SK-N-SH treated with all-trans-retinoic acid at 6 μM for 48 hours (cell line): ENCODE measurements at regions not wholly inside any gene's neighbourhood (a gene's known extent, or its start where the extent isn't known, plus 50 kb on each side); places are given as distances from the start of the nearest gene placed in this dataset.

Experiments used
- ISL1 ChIP-seq: fragments of 250-450 bp; sonication (Bioruptor Pico); IDR thresholded peaks from 2 replicates; pipeline ENCODE4 v2.1.2; 2022; ENCODE audit warnings: mild to moderate bottlenecking, moderate library complexity
- OSR1 ChIP-seq: fragments of 250-450 bp; sonication (Bioruptor Pico); IDR thresholded peaks from 2 replicates; pipeline ENCODE4 v1.8.0; 2022; ENCODE audit warnings: moderate library complexity, mild to moderate bottlenecking, inconsistent platforms
- TCF4 ChIP-seq: fragments of 250-450 bp; sonication (Bioruptor Pico); IDR thresholded peaks from 2 replicates; pipeline ENCODE4 v1.8.0; 2021; ENCODE audit warnings: mild to moderate bottlenecking, moderate library complexity, borderline replicate concordance
- TF ChIP-seq, protein P1 (sequence below): fragments of 250-450 bp; sonication (Bioruptor Pico); IDR thresholded peaks from 2 replicates; pipeline ENCODE4 v1.8.0; 2020; ENCODE audit warnings: mild to moderate bottlenecking, moderate library complexity, borderline replicate concordance
- TF ChIP-seq, protein P2 (sequence below): fragments of 250-450 bp; sonication (Bioruptor Pico); IDR thresholded peaks from 2 replicates; pipeline ENCODE4 v1.5.1; 2020; ENCODE audit warnings: low read depth, mild to moderate bottlenecking, moderate library complexity

DNA sequence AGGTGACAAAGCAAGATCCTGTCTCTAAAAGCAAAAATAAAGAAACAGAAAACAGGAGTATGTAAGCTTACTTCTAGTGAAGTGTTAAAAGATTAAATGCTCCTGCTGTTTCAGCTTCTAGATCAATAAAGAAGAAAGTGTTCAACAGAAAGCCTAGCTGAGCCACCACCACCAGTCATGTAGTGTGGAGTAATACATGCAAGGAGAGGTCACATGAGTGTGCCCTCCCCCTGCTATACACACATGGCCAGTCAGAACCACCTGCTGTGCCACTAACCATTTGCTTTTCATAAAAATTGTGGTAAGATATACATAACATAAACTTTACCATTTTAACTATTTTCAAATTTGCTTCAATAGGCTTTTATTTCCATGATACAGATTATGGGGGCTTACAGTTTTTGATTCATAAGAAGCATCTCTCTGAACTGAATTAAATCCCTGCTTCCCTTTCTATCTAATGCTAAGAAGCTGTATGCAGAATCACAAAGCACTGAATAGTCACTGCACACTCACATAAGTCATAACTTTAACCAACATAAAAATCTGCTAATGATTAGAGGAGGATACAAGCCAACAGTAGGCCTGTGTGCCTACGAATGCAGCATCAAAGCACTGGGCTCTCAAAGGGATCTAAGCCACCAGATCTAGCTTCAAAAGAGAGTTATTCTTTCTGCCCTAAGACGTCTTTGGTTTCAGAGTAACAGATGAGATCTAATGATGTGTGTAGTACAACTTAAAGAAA, 515.5 kb downstream of the C12orf50 start:
- TF ChIP-seq TCF4 (CRISPR knock-in tag) (no peak), OSR1 (CRISPR knock-in tag) (no peak), ISL1 (CRISPR knock-in tag) (no peak)
- TF ChIP-seq, protein P1, sequence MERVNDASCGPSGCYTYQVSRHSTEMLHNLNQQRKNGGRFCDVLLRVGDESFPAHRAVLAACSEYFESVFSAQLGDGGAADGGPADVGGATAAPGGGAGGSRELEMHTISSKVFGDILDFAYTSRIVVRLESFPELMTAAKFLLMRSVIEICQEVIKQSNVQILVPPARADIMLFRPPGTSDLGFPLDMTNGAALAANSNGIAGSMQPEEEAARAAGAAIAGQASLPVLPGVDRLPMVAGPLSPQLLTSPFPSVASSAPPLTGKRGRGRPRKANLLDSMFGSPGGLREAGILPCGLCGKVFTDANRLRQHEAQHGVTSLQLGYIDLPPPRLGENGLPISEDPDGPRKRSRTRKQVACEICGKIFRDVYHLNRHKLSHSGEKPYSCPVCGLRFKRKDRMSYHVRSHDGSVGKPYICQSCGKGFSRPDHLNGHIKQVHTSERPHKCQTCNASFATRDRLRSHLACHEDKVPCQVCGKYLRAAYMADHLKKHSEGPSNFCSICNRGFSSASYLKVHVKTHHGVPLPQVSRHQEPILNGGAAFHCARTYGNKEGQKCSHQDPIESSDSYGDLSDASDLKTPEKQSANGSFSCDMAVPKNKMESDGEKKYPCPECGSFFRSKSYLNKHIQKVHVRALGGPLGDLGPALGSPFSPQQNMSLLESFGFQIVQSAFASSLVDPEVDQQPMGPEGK (CRISPR knock-in tag) = no peak
- TF ChIP-seq, protein P2, sequence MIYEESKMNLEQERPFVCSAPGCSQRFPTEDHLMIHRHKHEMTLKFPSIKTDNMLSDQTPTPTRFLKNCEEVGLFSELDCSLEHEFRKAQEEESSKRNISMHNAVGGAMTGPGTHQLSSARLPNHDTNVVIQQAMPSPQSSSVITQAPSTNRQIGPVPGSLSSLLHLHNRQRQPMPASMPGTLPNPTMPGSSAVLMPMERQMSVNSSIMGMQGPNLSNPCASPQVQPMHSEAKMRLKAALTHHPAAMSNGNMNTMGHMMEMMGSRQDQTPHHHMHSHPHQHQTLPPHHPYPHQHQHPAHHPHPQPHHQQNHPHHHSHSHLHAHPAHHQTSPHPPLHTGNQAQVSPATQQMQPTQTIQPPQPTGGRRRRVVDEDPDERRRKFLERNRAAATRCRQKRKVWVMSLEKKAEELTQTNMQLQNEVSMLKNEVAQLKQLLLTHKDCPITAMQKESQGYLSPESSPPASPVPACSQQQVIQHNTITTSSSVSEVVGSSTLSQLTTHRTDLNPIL (CRISPR knock-in tag) = no peak
